ENCODE measurements at regions not wholly inside any gene's neighbourhood (a gene's known extent, or its start where the extent isn't known, plus 50 kb on each side); places are given as distances from the start of the nearest gene placed in this dataset.
"Not testable (repeated sequence)": the region's sequence is repeated elsewhere in the genome, so short reads cannot be mapped to it uniquely, and the experiment has no call there.

- TF ChIP-seq CTCF (IDR thresholded peaks at IDR 0.05) (no peak), POLR2A (IDR thresholded peaks at IDR 0.05) (no peak)
- WGBS, 2 donors = 57 to 66% methylated on average over 1 of the region's 1 CpG
- no peak for DNase-seq (ENCODE audit: low spot score in 2 of 2)
- no peak overlapping the region for H3K4me3 ChIP-seq (ENCODE audit: low read depth, poor library complexity, severe bottlenecking)
- intact Hi-C loops (cut with DNase I; ENCODE audit: low total_unique reads) = no loop called here
Observed at GRCh38 chr17:71200597-71200996, 920.2 kb upstream of the SOX9 start.

GRCh38 chr17:71201639-71202038 lies 919.2 kb upstream of the SOX9 start:
- H3K4me3 ChIP-seq (ENCODE audit: low read depth, poor library complexity, severe bottlenecking) = no peak overlapping the region
- TF ChIP-seq POLR2A (IDR thresholded peaks at IDR 0.05) (no peak), CTCF (IDR thresholded peaks at IDR 0.05) (no peak)
- WGBS, 2 donors = 76 to 78% methylated on average over 2 of the region's 2 CpGs
- DNase-seq (ENCODE audit: low spot score in 2 of 2) = no peak
- intact Hi-C loops (cut with DNase I; ENCODE audit: low total_unique reads) = no loop called here

GRCh38 chr17:71202449-71202848 lies 918.4 kb upstream of the SOX9 start:
- no peak overlapping the region for H3K4me3 ChIP-seq (ENCODE audit: low read depth, poor library complexity, severe bottlenecking)
- intact Hi-C loops (cut with DNase I; ENCODE audit: low total_unique reads) = no loop called here
- no peak for DNase-seq (ENCODE audit: low spot score in 2 of 2)
- WGBS, 2 donors = 85% methylated on average over 2 of the region's 2 CpGs
- no peak for TF ChIP-seq CTCF (IDR thresholded peaks at IDR 0.05)
- TF ChIP-seq POLR2A (IDR thresholded peaks at IDR 0.05) = no peak

- H3K4me3 ChIP-seq (ENCODE audit: low read depth, poor library complexity, severe bottlenecking) = no peak overlapping the region
- intact Hi-C loops (cut with DNase I; ENCODE audit: low total_unique reads) = no loop called here
- no peak for DNase-seq (ENCODE audit: low spot score in 2 of 2)
- 74 to 80% methylated on average over 1 of the region's 1 CpG for WGBS, 2 donors
- TF ChIP-seq POLR2A (IDR thresholded peaks at IDR 0.05) = no peak
- TF ChIP-seq CTCF (IDR thresholded peaks at IDR 0.05) = no peak
Observed at GRCh38 chr17:71203953-71204352, 916.9 kb upstream of the SOX9 start.

- H3K4me3 ChIP-seq (ENCODE audit: low read depth, poor library complexity, severe bottlenecking); DNase-seq (ENCODE audit: low spot score in 2 of 2); intact Hi-C loops (cut with DNase I; ENCODE audit: low total_unique reads): not testable (repeated sequence)
- 90 to 93% methylated on average over 2 to 3 of the region's 5 CpGs for WGBS, 2 donors
Observed at GRCh38 chr17:71205951-71206350, 914.9 kb upstream of the SOX9 start.

- TF ChIP-seq CTCF (IDR thresholded peaks at IDR 0.05) (no peak), POLR2A (IDR thresholded peaks at IDR 0.05) (no peak)
- no peak overlapping the region for H3K4me3 ChIP-seq (ENCODE audit: low read depth, poor library complexity, severe bottlenecking)
- WGBS, 2 donors = 56 to 69% methylated on average over 3 of the region's 3 CpGs
- intact Hi-C loops (cut with DNase I; ENCODE audit: low total_unique reads) = no loop called here
- DNase-seq (ENCODE audit: low spot score in 2 of 2) = peak in 1 of 2 donors; percentile 43
Observed at GRCh38 chr17:71208111-71208704, 912.6 kb upstream of the SOX9 start.
